ENCODE measurements at regions not wholly inside any gene's neighbourhood (a gene's known extent, or its start where the extent isn't known, plus 50 kb on each side); places are given as distances from the start of the nearest gene placed in this dataset.

DNA sequence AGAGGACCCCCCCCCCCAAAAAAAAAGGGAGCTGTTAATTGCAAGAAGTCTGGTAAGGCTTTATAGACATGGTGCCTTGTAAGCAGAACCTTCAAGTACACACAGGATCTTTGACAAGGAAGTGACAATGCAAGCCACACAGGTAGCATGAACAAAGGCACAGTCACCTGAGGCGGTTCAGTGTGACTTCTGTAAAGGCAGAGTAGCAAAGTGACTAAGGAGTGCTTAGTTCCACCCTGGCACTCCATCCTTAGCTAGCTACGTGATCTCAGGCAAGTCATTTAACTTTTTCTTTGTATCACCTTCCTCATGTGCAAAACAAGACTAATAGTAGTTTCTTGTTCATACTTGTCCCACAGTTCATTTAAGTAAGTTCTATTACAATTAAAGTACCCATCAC, 282.0 kb downstream of the PRELID2 start:
- no peak overlapping the region for H3K4me3 ChIP-seq (ENCODE audit: low read depth, low read length)
- TF ChIP-seq, protein P1, sequence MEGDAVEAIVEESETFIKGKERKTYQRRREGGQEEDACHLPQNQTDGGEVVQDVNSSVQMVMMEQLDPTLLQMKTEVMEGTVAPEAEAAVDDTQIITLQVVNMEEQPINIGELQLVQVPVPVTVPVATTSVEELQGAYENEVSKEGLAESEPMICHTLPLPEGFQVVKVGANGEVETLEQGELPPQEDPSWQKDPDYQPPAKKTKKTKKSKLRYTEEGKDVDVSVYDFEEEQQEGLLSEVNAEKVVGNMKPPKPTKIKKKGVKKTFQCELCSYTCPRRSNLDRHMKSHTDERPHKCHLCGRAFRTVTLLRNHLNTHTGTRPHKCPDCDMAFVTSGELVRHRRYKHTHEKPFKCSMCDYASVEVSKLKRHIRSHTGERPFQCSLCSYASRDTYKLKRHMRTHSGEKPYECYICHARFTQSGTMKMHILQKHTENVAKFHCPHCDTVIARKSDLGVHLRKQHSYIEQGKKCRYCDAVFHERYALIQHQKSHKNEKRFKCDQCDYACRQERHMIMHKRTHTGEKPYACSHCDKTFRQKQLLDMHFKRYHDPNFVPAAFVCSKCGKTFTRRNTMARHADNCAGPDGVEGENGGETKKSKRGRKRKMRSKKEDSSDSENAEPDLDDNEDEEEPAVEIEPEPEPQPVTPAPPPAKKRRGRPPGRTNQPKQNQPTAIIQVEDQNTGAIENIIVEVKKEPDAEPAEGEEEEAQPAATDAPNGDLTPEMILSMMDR (conservative IDR thresholded peaks at IDR 0.05; ENCODE audit: low read depth, low read length): no peak
- no peak for DNase-seq (ENCODE audit: low read depth)

DNA sequence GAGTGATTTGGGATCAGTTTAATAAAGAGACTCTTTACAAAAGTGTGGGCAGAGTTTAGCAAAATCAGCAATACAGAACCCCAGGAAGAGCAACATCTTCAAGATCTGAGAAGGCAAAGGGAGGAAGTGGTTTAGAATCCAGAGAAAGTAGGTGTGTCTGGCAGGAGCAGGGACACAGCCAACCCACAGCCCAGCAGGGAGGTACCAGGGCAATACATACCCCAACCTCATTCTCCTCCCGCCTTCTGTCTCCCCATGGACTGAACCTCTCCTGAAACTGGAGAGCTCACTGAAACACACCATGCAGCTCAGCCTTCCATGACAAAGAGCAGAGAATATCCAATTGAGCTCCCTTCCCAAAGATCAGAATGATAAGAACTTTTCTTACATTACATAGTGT, 283.4 kb downstream of the PRELID2 start:
- TF ChIP-seq, protein P1 (conservative IDR thresholded peaks at IDR 0.05; ENCODE audit: low read depth, low read length): no peak
- DNase-seq (ENCODE audit: low read depth): peak; percentile 5
- H3K4me3 ChIP-seq (ENCODE audit: low read depth, low read length): no peak overlapping the region

DNA sequence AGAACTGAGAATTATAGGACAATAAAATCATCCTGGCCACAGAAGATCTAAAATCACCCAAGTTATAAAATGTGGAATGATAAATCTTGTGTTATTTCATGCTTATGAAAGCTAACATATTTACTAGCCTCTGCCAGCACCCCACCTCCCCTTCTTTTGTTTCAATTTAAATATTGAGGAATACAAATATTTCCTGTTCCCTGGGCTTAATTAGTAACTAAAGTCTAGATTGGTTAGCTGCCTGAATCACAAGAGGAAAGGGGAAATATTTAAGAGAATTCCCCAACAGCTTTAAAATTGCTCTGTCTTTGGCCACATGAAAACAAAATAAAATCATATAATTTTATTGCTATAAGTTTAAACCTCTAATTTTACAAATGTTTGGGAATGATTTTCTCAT, 287.0 kb downstream of the PRELID2 start:
- DNase-seq (ENCODE audit: low read depth): no peak
- H3K4me3 ChIP-seq (ENCODE audit: low read depth, low read length): no peak overlapping the region
- TF ChIP-seq, protein P1 (conservative IDR thresholded peaks at IDR 0.05; ENCODE audit: low read depth, low read length): no peak

DNA sequence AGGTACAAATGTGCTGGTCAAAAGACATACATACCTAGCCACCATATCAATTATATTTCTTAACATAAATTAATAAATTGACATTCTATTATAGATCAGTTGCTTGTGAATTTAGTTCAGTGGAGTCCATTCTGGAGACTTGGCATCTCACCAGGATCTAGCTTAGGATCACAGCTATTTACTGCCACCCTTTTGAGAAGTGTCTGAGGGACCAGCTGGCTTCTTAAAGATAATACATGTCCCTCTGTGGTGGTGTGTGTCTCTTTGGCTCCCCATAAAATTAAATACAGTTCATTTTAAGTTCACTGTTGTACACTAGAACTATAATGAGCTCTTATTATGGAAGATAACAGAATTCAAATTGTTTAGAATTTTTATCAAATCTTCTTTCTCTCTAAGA, 290.7 kb downstream of the PRELID2 start:
- H3K4me3 ChIP-seq (ENCODE audit: low read depth, low read length): no peak overlapping the region
- no peak for DNase-seq (ENCODE audit: low read depth)
- TF ChIP-seq, protein P1 (conservative IDR thresholded peaks at IDR 0.05; ENCODE audit: low read depth, low read length): no peak

DNA sequence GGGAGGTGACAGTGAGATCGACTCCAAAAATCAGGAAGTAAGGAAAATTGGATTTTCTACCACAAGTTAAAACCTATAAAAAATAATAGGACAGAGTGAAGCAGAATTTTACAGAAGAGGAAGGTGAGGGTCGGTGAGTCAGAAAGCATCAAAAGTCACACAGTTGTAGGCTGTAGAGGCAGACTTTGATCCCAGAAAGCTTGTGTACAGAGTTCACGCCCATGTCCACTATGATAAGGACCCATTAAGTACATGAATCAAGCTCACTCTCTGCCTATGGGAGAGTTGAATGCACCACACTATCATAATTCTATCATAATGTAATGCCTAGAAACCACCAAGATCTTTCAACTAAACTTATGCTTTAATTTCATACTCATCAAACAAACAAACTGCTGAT, 291.2 kb downstream of the PRELID2 start:
- no peak overlapping the region for H3K4me3 ChIP-seq (ENCODE audit: low read depth, low read length)
- no peak for DNase-seq (ENCODE audit: low read depth)
- TF ChIP-seq, protein P1 (conservative IDR thresholded peaks at IDR 0.05; ENCODE audit: low read depth, low read length): no peak

DNA sequence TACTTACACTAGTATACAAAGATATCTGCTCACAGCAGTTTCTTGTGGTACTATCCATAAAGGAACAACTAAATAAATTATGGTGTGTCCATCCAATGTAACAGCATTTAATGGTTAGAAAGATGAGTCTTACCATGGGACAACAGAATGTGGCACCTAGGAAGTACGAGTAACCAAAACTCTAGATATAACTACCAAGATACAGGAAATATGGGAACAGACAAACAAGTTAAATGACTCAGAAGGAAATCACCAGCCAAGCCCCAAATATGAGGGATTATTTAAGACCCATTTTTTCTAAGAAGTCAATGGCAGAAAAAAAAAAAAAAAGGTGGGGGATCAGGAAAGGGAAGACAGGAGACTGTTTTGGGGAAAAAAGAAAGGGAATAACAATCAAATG, 294.8 kb downstream of the PRELID2 start:
- peak; percentile 10 for DNase-seq (ENCODE audit: low read depth)
- TF ChIP-seq, protein P1 (conservative IDR thresholded peaks at IDR 0.05; ENCODE audit: low read depth, low read length): no peak
- no peak overlapping the region for H3K4me3 ChIP-seq (ENCODE audit: low read depth, low read length)

DNA sequence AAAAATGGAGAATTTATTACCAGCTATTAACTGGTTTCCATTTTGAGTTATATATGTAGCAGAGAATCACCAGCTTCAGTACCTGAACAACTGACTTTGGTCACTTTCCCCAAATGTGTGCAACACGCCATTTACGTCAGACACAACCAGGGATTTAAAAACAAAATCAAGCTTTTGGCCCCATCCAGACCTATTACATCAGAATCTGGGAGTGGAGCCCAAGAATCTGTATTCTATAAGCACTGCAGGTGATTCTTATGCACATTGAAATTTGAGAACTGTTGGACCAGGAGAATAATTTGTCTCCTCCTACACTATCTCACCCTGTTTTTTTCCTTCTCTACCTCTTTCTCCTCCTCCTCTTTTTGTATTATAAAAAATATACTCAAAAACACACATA, 295.9 kb downstream of the PRELID2 start:
- TF ChIP-seq, protein P1 (conservative IDR thresholded peaks at IDR 0.05; ENCODE audit: low read depth, low read length): no peak
- DNase-seq (ENCODE audit: low read depth): no peak
- H3K4me3 ChIP-seq (ENCODE audit: low read depth, low read length): no peak overlapping the region

All from choroid plexus epithelial cell (primary cell).